ENCODE measurements at regions not wholly inside any gene's neighbourhood (a gene's known extent, or its start where the extent isn't known, plus 50 kb on each side); places are given as distances from the start of the nearest gene placed in this dataset.

DNA sequence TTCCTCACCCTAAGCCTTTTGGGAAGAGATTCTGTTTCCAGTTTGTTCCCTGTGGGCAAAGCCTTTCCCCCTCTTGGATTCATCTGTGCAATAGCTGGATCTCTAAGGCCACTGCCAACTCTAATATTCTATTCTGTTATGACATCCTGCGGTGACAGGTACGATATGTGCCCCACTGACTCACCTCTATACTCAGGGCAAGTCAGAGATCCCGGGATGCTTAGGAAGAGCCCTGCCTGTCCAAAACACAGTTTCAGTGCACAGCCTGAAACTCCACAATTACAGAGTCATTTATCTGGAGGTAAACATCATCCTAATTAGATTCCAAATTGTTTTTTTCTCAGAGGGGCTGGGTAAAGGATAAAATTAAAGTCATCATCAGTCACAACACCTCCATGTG is 190.2 kb downstream of the TFCP2L1 start:
- H3K4me1 Mint-ChIP-seq: no peaks in the 10 kb centered on the region
- ATAC-seq (no peak), DNase-seq (ENCODE audit: low spot score) (no peak)
- TF ChIP-seq, protein P1, sequence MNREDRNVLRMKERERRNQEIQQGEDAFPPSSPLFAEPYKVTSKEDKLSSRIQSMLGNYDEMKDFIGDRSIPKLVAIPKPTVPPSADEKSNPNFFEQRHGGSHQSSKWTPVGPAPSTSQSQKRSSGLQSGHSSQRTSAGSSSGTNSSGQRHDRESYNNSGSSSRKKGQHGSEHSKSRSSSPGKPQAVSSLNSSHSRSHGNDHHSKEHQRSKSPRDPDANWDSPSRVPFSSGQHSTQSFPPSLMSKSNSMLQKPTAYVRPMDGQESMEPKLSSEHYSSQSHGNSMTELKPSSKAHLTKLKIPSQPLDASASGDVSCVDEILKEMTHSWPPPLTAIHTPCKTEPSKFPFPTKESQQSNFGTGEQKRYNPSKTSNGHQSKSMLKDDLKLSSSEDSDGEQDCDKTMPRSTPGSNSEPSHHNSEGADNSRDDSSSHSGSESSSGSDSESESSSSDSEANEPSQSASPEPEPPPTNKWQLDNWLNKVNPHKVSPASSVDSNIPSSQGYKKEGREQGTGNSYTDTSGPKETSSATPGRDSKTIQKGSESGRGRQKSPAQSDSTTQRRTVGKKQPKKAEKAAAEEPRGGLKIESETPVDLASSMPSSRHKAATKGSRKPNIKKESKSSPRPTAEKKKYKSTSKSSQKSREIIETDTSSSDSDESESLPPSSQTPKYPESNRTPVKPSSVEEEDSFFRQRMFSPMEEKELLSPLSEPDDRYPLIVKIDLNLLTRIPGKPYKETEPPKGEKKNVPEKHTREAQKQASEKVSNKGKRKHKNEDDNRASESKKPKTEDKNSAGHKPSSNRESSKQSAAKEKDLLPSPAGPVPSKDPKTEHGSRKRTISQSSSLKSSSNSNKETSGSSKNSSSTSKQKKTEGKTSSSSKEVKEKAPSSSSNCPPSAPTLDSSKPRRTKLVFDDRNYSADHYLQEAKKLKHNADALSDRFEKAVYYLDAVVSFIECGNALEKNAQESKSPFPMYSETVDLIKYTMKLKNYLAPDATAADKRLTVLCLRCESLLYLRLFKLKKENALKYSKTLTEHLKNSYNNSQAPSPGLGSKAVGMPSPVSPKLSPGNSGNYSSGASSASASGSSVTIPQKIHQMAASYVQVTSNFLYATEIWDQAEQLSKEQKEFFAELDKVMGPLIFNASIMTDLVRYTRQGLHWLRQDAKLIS (CRISPR knock-in tag; IDR thresholded peaks at IDR 0.05; ENCODE audit: borderline replicate concordance): no peak
- no peak for TF ChIP-seq SMAD4 (CRISPR knock-in tag; IDR thresholded peaks at IDR 0.05)
- TF ChIP-seq, protein P2, sequence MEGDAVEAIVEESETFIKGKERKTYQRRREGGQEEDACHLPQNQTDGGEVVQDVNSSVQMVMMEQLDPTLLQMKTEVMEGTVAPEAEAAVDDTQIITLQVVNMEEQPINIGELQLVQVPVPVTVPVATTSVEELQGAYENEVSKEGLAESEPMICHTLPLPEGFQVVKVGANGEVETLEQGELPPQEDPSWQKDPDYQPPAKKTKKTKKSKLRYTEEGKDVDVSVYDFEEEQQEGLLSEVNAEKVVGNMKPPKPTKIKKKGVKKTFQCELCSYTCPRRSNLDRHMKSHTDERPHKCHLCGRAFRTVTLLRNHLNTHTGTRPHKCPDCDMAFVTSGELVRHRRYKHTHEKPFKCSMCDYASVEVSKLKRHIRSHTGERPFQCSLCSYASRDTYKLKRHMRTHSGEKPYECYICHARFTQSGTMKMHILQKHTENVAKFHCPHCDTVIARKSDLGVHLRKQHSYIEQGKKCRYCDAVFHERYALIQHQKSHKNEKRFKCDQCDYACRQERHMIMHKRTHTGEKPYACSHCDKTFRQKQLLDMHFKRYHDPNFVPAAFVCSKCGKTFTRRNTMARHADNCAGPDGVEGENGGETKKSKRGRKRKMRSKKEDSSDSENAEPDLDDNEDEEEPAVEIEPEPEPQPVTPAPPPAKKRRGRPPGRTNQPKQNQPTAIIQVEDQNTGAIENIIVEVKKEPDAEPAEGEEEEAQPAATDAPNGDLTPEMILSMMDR (IDR thresholded peaks at IDR 0.05): no peak
- no peak for TF ChIP-seq CREM (CRISPR knock-in tag; IDR thresholded peaks at IDR 0.05)
- no peak for TF ChIP-seq ZBTB21 (CRISPR knock-in tag; IDR thresholded peaks at IDR 0.05; ENCODE audit: borderline replicate concordance)
- H3K9me3 Mint-ChIP-seq: peaks cover 12% of the 10 kb centered on the region
- peaks cover 7% of the 10 kb centered on the region; the same call in 1 of the 2 replicates for H3K36me3 Mint-ChIP-seq
- CTCF ChIA-PET: interaction anchor here (0.5 to 7.7 kb wide), 49 partner anchors 9 to 555 kb away, joined by 3 to 112 read pairs (median 4); partner anchors contain the start of gene CLASP1
- no peak overlapping the region for H3K27ac Mint-ChIP-seq
- no peak overlapping the region for H3K4me3 Mint-ChIP-seq
- peaks cover 13% of the 10 kb centered on the region for H3K27me3 Mint-ChIP-seq (ENCODE audit: low read depth)
- POLR2A ChIA-PET: interaction anchor here (1.5 kb wide), 1 partner anchor 20 kb away, joined by 10 read pairs; no protein-coding TSS in a partner anchor

DNA sequence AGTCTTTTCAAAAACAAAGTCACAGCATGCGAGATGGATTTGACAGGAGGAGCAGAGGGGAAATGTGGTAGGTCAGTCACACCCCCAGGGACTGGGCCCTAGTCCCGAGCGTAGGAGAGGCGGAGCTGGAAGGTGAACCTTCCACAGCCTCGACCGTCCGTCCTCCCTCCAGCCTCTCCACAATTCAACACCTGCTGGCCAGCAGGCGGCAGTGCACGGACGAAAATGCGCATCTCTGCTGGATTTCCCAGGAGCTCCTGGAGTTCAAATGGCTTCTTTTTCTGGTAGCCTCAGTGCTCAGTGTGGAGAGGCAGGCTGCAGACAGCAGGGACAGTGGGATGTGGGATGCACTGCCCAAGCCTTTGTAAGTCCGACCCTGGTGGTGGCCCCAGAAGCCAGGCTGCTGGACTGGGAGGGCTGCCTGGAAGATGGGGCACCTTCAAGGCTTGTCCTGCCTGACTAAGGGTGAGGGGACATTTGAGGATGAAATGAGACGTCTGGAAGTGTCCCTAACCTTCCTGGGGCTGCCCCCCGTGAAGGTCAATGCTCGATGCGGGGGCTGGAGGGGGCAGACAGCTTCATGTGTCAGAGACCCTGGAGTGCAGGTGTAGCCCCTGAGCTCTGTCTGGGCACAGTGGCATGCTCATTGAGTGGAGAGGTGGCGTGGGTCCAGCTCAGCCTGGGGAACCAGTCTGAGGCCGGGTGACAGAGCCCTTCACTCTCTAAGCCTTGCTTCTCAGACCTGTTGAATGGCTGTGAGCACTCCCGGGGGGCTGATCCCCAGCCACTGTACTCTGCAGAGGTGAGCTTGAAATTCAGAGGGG is 189.5 kb downstream of the TFCP2L1 start:
- H3K27me3 Mint-ChIP-seq (ENCODE audit: low read depth): peaks cover 13% of the 10 kb centered on the region
- TF ChIP-seq, protein P1 (CRISPR knock-in tag; IDR thresholded peaks at IDR 0.05; ENCODE audit: borderline replicate concordance): no peak
- TF ChIP-seq, protein P3, sequence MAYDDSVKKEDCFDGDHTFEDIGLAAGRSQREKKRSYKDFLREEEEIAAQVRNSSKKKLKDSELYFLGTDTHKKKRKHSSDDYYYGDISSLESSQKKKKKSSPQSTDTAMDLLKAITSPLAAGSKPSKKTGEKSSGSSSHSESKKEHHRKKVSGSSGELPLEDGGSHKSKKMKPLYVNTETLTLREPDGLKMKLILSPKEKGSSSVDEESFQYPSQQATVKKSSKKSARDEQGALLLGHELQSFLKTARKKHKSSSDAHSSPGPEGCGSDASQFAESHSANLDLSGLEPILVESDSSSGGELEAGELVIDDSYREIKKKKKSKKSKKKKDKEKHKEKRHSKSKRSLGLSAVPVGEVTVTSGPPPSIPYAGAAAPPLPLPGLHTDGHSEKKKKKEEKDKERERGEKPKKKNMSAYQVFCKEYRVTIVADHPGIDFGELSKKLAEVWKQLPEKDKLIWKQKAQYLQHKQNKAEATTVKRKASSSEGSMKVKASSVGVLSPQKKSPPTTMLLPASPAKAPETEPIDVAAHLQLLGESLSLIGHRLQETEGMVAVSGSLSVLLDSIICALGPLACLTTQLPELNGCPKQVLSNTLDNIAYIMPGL (CRISPR knock-in tag; IDR thresholded peaks at IDR 0.05): 0 out of 2 replicates have a peak, but pooled peaks have one; percentile 64
- peak; percentile 86 for TF ChIP-seq ZNF263 (CRISPR knock-in tag; IDR thresholded peaks at IDR 0.05; ENCODE audit: low read depth)
- TF ChIP-seq, protein P2 (IDR thresholded peaks at IDR 0.05): peak; percentile 64
- TF ChIP-seq, protein P4, sequence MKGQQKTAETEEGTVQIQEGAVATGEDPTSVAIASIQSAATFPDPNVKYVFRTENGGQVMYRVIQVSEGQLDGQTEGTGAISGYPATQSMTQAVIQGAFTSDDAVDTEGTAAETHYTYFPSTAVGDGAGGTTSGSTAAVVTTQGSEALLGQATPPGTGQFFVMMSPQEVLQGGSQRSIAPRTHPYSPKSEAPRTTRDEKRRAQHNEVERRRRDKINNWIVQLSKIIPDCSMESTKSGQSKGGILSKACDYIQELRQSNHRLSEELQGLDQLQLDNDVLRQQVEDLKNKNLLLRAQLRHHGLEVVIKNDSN (CRISPR knock-in tag; IDR thresholded peaks at IDR 0.05): no peak
- H3K27ac Mint-ChIP-seq: no peak overlapping the region
- H3K4me3 Mint-ChIP-seq: no peak overlapping the region
- H3K36me3 Mint-ChIP-seq: peaks cover 7% of the 10 kb centered on the region; the same call in 1 of the 2 replicates
- H3K9me3 Mint-ChIP-seq: peaks cover 12% of the 10 kb centered on the region
- peak; percentile 79 for DNase-seq (ENCODE audit: low spot score)
- ATAC-seq: peak; percentile 88
- ChIA-PET CTCF (interaction anchor here (0.5 to 7.7 kb wide), 56 partner anchors 8 to 641 kb away, joined by 3 to 112 read pairs (median 4); partner anchors contain the start of genes CLASP1 and NIFK), POLR2A (interaction anchor here (1.5 kb wide), 1 partner anchor 20 kb away, joined by 10 read pairs; no protein-coding TSS in a partner anchor)
- no peaks in the 10 kb centered on the region for H3K4me1 Mint-ChIP-seq
